ENCODE measurements at regions not wholly inside any gene's neighbourhood (a gene's known extent, or its start where the extent isn't known, plus 50 kb on each side); places are given as distances from the start of the nearest gene placed in this dataset.
A peak's percentile ranks its signal among the peaks of the same experiment; 100 is the strongest.

DNA sequence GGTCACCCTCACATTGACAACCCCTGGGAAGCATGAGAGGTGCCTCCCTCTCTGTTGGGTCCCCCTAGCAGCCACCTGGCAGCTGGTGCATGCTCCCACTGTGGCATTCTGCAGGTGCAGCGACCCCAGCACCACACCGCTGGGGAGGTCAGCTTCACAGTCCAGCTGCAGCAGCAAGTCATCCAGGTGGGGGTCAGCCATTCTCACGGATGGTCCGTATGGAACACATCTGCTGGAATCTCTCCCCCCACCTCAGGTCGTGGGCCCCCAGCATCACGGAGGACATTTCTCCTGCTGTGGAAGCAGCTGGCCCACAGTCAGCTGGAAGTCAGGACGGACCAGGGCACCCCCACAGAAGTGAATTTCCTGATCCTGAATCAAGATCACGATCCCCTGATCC is 201.3 kb downstream of the COG6 start:
- DNase-seq (ENCODE audit: low read depth in 4 of 4, low spot score in 3 of 4) = no peak

DNA sequence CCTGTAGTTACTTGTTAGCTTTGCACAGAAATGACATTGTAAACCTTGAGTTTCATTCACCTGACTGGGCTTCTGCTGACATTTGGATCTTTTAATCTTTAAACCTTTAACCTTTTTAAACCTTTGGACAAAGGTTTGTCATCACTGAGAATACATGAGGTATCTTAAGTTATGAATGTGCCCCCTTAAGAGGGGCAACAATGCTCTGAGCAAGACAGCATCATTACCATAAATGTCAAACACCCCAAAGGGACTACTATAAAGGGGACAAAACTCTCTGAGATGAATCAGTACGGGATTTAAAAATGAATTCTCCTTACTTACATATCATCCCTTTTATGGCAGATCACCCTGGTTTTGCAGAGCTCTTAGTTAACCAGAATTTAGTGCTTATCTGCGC is 203.3 kb downstream of the COG6 start:
- no peak for DNase-seq (ENCODE audit: low read depth in 4 of 4, low spot score in 3 of 4)

DNA sequence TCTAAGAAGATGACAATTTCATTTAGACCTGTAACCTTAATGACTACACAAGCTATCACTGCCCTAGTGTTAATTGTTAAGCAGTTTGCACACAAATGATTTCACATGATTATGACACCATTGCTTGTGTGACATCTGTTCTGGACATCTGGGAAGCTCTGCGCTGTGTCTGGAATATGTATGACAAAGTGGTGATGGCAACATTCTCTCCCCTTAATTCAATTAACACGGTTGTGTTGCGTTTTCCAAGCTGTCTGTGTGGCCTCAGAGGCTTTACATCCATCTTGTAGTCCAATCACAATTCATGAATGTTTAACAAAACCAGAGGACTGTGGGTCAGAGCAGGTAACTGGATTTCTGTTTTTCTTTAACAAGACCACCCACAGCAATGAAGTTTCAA is 204.4 kb downstream of the COG6 start:
- DNase-seq (ENCODE audit: low read depth in 4 of 4, low spot score in 3 of 4) = no peak

DNA sequence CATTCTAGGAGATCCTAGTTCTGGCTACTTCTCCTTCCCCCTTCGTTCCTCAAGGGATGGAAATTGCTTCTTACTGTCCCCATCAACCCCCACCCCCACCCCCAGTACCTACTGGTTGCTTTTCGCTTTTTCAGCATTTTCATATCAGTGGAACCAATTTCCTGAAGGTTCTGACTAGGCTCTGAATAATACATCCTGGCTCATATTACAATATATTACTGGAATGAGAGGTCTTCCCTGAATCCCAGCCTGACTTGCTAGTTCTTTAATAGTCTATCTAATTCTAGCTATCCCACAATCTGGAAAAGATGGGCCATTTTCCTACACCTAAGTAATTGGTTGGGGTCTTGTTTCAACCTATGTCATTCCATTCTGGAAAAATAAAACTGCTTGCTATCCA is 207.4 kb downstream of the COG6 start:
- DNase-seq (ENCODE audit: low read depth in 4 of 4, low spot score in 3 of 4) = no peak

DNA sequence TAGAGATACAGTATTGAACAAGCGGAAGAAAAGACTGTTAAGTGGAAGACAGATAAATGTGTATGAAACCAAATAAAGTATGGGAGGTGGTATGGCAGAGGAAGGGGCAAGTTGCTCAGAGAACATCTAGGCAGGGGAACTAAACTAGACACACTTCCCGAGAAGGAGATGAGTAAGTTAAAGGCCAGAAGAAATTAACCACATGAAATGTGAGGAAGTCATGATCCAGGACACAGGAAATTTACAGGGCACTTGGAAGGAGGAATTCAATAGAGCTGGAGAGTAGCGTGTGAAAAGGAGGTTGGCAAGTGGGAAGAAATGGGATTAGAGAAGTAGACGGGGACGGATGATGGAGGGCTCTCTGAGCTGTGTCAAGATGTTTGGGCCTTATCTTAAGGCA is 208.8 kb downstream of the COG6 start:
- DNase-seq (ENCODE audit: low read depth in 4 of 4, low spot score in 3 of 4) = no peak

DNA sequence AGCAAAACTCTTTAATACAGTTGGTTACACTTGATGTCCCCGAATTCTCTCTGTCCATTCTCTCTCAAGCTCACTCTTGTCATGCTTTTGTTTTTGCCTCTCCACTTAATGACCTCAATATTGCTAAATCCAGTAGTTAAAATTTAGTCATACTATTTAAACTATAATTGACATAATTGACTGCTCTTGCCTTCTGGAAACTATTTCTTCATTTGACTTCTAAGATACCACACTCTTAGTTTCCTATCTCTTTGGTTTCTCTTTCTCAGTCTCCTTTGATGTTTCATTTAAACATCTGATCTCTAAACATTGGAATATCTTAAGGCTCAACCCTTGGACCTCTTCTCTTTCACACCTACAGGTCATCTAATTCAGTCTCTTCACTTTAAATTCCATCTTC is 211.3 kb downstream of the COG6 start:
- DNase-seq (ENCODE audit: low read depth in 4 of 4, low spot score in 3 of 4) = no peak

DNA sequence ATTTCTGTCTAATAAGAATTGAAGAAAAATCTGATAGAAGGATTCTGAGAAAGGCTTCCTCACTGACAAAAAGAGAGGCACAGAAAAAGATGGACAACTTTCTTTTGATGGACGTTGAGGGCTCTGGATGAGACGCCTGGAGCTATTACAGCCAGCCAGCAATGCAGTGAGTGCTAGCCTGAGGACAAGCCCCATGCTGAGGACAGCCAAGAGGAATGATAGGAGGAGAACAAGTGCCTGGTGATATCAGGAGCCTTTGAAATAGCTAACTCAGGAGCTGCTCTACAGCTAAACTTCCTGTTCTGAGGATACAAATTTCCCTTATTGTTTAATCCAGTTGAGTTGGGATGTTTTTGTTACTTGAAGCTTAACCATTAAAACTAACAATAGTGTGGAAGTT is 212.3 kb downstream of the COG6 start:
- no peak for DNase-seq (ENCODE audit: low read depth in 4 of 4, low spot score in 3 of 4)

DNA sequence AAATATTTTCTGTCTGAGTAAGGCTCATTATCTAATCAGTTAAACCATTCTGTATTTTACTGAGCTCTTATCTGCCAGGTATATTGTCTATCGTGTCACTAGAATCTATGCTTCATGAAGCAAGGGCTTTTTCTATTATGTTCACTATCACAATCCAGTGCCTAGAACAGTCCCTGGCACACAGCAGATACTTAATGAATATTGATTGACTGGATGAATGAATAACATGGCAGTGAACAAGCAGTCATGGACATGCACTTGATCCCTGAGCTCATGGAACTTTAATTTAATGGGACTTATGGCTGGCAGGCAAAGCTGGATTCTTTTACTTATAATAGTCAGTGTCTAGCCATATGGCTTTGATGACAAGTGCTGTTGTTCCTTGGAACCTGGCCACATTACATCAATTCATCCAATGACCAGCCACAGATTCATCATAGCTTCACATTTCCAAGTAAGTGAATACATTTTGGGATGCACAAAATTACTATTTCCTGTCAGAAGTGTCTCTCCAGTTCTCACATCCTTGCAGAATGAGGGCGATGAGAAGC is 214.8 kb downstream of the COG6 start:
- DNase-seq (ENCODE audit: low read depth in 4 of 4, low spot score in 3 of 4) = no peak

DNA sequence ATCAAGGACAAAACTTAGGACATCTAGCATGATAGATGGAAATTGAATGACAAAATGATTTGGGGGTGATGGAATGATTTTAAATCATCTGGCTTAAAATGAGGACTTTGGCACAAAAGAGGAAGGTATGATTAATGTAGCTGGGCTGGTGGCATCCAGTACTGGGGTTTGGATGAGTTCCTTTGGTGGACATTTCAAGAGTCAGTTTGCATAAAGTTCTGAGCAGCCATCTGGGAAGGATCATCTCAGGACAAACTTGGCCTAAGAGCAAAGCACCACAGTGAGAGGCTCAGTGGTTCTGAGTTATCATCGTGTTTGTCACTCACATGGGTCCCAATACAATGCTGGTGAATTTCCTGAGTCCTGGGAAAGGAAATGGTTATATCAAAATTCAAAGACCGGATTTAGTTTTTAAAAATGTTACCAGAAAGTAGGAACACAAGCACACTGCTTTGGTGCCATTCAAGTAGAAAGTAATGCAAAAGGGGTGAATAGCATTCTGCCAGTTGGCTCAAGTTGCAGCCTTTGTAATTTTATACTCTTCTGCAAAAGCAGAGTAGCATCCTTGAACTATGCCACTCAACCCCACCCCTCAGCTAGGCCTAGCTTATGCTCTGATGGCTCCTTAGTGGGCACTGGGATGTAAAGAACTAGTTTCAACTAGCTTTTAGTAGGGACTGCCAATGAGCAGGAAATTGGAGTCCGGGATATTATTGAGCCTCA is 219.0 kb downstream of the COG6 start:
- peak in 1 of 4 donors; percentile 12 for DNase-seq (ENCODE audit: low read depth in 4 of 4, low spot score in 3 of 4)

DNA sequence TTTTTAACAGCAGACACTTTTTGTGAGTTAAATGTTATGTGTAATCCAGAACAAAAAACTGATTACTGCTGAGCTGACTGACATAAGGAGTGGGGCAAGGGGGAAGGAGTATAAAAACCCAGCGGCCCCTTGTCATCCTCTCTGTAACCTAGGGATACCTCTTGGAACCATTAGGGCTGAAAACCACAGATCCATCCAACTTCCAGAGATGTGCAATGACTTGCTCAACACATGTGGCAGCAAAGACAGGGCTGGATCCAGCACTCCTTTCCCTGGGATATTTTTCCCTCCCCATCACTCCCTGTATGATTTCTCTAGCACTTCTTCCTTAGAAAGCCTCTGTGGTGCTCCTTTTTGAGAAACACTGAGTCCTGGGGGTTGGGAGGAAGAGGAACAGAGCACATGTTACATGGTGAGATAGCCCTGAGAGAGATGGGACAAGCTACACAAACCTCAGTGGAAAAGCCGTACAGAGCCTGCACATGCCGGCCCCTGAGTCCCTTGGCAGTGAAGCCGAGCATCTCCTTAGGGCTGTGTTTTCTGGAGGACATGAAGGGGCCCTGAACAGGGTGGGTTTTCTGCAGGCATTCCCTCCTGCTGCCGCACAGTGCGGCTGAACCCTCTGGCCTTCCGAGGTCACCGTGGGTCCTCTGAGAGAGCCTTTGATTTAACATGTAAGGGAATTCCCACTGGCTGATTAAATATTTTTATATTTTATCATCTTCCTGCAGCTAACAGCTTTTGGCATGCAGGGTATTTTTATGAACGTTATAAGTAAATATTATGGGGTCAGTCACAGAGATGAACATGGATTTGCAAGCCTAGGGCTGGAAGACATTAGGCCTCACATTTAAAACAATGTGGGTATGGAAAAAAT is 219.9 kb downstream of the COG6 start:
- no peak for DNase-seq (ENCODE audit: low read depth in 4 of 4, low spot score in 3 of 4)

DNA sequence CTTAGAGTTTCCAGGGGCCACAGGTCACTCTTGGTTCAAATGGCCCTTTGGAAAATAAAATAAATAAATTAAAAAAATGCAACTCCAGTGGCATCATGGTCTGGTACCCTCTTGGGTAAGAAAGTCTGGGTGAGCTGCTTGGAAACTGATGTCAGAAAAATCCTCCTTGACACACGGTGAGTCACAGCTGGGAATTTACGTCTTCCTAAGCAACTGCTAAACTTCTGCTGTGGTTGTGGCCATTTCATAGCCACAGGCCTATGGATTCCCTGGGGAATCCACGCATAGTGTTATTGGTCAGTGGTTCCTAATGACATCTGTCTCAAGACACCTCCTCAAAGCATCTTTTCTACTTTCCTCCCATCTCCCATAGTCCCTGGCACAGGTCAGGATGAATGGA is 220.8 kb downstream of the COG6 start:
- no peak for DNase-seq (ENCODE audit: low read depth in 4 of 4, low spot score in 3 of 4)

DNA sequence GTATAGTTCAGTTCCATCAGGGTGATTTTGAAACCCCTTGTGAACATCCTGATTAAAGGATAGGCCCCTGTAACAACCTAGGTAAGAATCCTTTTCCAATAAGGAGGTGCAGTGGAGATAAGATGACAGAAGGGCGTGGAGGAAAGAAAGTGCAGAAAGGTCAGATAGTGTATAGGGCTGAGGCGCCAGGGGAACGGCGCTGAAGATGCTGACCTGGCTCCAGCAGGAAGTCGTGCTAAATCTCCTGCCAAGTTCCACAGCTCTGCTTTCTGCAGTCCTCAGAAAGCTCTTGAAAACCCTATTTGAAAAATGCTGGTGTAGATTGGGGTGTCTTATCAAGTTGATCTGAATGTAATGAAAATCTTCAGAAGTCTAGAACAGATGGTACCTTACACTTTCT is 221.7 kb downstream of the COG6 start:
- DNase-seq (ENCODE audit: low read depth in 4 of 4, low spot score in 3 of 4) = no peak

DNA sequence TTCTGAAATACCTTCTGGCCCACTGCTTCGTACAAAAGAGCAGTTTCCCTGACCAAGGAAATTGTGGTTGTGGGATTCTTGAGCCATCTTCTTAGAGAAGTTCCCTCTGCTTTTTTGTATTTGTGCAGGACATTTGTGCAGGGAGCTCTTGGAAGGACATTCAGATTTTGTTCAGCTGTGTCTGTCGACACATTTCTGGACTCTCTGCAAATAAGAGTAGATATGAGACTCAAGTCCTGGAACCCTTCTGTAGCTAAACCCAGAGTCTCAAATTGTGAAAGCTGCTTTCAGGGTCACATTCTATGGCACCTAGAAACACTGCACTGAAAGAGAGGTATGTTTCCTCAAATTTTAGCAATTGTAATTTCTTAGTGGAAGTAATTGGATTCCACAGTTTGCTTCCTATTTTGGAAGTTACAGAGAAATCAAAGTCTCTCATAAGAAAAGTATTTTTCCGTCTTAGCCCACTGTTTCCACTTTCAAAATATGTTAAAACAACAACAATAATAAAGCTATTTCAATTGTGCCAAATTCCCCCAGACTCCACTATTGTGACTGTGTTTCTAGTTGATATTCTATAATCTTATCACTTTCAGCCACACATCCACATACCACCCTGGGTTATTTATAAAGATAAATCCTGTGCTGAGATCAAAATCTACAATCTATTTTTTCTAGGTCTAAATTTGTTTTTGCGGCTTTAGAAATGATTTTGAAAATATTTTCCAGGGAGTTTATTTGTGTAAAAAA is 224.0 kb downstream of the COG6 start:
- no peak for DNase-seq (ENCODE audit: low read depth in 4 of 4, low spot score in 3 of 4)

DNA sequence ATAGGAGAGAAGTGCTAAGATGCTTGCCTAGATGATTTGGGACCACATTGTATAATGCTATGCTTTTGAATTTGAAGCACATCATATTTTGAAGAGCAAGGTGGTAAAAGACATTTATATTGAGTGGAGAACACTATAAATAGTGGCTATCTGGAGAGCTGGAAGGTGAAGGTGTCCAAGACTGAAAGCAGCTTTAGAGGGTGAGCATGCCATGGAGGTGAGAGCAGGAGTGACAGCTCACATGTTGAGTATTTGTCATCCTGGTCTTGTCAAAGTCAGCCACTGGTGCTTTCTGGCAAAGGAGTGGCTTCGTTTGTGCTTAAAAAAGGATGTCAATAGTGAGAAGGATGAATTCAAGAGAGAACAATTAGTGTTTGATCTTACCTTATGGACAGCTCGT is 225.9 kb downstream of the COG6 start:
- no peak for DNase-seq (ENCODE audit: low read depth in 4 of 4, low spot score in 3 of 4)

DNA sequence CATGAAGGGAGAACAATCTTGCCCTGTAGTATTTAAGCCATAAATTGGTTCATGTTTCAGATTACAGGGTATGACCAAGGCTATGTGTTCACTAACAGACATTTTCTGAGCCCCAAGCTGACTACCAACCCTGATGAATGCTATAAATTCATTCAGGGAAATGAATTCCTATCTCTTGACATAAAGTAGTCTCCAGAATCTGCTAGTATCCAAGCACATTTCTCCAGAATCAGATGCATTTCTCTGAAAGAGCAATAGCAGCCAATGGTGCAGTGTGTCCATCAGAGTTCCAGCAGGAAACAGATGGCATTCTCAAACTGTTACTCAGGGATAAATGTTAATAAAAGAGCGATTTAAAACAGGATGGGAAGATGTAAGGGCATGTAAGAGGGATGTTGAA is 226.4 kb downstream of the COG6 start:
- DNase-seq (ENCODE audit: low read depth in 4 of 4, low spot score in 3 of 4) = no peak

DNA sequence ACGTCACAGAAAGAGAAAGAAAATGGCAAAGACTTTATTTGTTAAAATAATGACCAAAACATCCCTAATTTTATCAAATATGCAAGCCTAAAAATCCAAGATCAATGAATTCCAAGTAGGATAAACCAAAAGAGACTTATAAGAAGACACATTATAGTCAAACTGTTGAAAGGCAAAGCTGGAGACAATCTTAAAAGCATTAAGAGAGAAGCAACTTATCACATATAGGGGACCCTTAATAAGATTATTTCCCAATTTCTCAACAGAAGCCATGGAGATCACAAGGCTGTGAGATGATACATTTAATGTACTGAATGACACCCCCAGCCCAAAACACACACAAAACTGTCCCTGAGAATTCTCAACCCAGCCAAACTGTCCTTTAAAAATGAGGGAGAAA is 228.7 kb downstream of the COG6 start:
- DNase-seq (ENCODE audit: low read depth in 4 of 4, low spot score in 3 of 4) = no peak

DNA sequence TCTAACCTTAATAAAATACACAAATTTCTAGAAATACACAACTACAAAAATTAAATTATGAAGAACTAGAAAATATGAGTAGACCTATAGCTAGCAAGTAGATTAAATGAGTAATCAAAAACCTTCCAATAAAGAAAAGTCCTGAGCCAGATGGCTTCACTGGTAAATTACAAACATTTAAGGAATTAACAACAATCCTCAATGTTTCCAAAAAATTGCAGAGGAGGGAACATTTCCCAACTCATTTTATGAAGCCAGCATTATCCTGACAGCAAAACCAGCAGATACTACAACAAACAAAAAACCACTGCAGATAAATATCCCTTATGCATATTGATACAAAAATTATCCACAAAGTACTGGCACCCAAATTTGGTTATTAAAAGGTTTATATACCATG is 230.9 kb downstream of the COG6 start:
- DNase-seq (ENCODE audit: low read depth in 4 of 4, low spot score in 3 of 4) = no peak

DNA sequence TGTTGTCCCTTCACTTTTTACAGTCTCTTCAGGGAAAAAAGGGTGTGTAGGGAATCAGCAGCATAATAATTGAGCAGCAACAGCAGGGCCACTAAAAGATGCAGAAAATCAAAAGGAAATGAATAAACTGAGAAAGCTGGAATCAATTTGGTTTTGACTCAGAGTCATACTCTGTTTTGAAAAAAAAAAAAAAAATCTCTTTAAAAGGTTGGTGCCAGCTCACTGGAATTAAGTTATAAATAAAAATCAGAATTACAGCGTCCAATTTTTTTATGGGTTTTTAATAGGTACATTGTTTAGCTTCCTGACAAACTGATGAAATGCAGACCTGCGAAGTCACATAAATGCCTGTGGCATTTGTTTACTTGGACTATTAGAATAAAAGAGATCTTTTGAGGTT is 231.9 kb downstream of the COG6 start:
- no peak for DNase-seq (ENCODE audit: low read depth in 4 of 4, low spot score in 3 of 4)

DNA sequence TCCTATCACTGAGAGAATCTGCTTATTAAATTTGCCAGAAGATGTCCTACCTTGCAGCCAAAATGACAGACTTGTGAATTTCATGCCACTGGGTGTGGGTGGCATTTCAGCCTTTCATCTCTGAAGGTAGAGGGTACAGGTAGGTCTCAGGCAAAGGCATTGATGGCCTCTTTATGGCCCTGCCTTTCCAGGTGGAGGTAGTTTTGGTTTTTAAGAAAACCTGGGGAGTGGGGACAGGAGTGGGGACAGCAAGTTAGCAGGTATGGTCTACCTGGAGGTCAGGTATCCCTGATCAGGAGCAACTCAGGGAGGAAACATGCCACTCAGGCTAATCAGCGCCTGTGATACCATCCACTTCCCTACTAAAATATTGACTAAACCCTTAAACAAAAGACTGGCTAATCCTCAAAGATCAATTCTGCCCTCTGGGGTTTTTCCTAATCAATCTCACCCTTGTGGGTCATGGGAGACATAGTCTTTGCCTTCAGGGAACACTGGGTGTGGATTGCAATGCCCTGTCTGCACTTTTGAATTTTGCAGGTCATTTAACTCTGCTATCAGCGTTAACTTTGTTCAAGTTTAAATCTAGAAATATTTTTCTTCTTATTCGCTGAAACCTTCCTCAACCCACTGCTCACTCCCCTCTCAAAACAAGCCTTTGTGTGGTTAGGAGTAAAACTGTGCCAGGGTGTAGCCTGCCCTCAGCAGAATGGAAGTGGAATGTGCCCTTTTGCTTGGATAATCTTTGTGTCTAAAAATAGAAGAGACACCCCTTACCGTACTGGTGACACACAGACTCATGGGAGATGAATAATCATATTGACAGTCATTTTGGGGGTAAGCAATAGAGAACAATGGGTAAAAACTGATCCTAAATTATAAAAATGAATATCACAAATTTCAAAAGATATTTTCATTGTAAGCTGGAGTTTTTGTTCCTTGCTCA is 233.7 kb downstream of the COG6 start:
- no peak for DNase-seq (ENCODE audit: low read depth in 4 of 4, low spot score in 3 of 4)

DNA sequence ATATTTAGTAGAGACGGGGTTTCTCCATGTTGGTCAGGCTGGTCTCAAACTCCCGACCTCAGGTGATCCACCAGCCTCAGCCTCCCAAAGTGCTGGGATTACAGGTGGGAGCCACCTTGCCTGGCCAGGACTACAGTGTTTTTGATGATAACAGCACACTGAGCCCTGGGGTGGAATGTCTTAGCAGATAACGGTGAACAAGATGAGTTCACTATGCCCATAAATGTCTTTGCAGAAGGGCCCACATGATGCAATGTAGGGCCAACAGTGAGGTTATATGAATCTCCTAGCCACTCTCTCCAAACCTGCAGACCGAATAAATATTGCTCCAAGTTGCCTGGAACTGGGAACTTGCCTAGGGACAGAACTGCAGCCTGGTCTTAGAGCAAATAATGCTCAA is 235.1 kb downstream of the COG6 start:
- DNase-seq (ENCODE audit: low read depth in 4 of 4, low spot score in 3 of 4) = no peak

Data from right renal pelvis (tissue), 4 donors.